ENCODE measurements at regions not wholly inside any gene's neighbourhood (a gene's known extent, or its start where the extent isn't known, plus 50 kb on each side); places are given as distances from the start of the nearest gene placed in this dataset.
A peak's percentile ranks its signal among the peaks of the same experiment; 100 is the strongest.

DNA sequence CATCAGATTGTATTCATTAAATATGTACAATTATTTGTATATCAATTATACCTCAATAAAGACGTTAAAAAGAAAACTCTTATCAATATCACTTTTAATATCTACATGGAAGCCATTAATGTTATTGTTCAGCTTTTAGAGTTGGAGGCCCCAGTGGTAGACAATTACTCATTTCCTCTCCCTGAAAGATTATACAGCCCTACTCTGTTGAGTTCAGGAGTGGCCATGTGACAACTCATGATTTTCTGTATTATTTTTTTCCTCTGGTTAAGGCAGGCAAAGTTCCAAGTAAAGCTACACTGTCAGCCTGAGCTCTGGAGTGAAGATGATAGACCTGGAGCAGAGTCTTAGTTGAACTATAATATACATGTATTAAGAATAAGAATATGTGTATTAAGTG, 247.9 kb upstream of the B3GALT2 start:
- intact Hi-C loops (cut with micrococcal nuclease) = no loop called here
- peak; percentile 73 for DNase-seq (ENCODE audit: low read depth, low spot score)

More for the DNA sequence above, 247.9 kb upstream of the B3GALT2 start:
- BruUV-seq (replicated peaks) = no TSS peak
- Histone ChIP-seq H3K27me3 (ENCODE audit: control insufficient read depth in 2 of 2, insufficient read depth in 2 of 2, low read length in 2 of 2) (no peaks in the 10 kb centered on the region), H3K27ac (ENCODE audit: insufficient read depth, low read depth, low read length) (no peak overlapping the region), H3K9me3 (replicated peaks; ENCODE audit: control insufficient read depth, insufficient read depth, low read length) (peaks cover 10% of the 10 kb centered on the region), H4K20me1 (replicated peaks; ENCODE audit: control insufficient read depth, extremely low read depth, insufficient read depth, low read length) (no peaks in the 10 kb centered on the region), H3K4me3 (replicated peaks in 1 of 3; ENCODE audit: insufficient read depth in 1 of 3, low read depth in 1 of 3, low read length in 3 of 3) (no peak overlapping the region), H3K9ac (replicated peaks; ENCODE audit: extremely low read depth, insufficient read depth, low read length) (no peak overlapping the region), H3K79me2 (ENCODE audit: control insufficient read depth, insufficient read depth, low read length) (no peaks in the 10 kb centered on the region), H3K4me1 (ENCODE audit: control insufficient read depth, extremely low read depth, insufficient read depth, low read length) (peaks cover 10% of the 10 kb centered on the region), H3K36me3 (ENCODE audit: control insufficient read depth in 2 of 2, extremely low read depth in 1 of 2, insufficient read depth in 2 of 2, low read length in 2 of 2) (no peaks in the 10 kb centered on the region), H3K4me2 (ENCODE audit: insufficient read depth, low read length) (no peak overlapping the region), H3K9me1 (replicated peaks; ENCODE audit: control insufficient read depth, extremely low read depth, insufficient read depth, low read length) (no peaks in the 10 kb centered on the region), H2AFZ (ENCODE audit: low read depth, low read length) (no peak overlapping the region)
- ChIA-PET CTCF (no interaction called here), POLR2A (no interaction called here)
- FAIRE-seq = peak; percentile 67
- dilution Hi-C loops (cut with MboI; ENCODE audit: extremely low pct_ligation_motif_present, low sequenced_read_pairs) = no loop called here
- TF ChIP-seq JUN (IDR thresholded peaks at IDR 0.05; ENCODE audit: borderline replicate concordance, insufficient read depth, insufficient read length, low read depth) = peak; percentile 31
- TF ChIP-seq EZH2 (IDR thresholded peaks at IDR 0.05; ENCODE audit: borderline replicate concordance, low read depth, low read length, severe bottlenecking) = no peak
- TF ChIP-seq MYC (IDR thresholded peaks at IDR 0.05; ENCODE audit: low read depth, low read length) = no peak
- peak; percentile 67 for TF ChIP-seq GATA2 (IDR thresholded peaks at IDR 0.05; ENCODE audit: insufficient read depth, insufficient read length, low read depth, low read length)
- TF ChIP-seq FOS (IDR thresholded peaks at IDR 0.05; ENCODE audit: borderline replicate concordance, insufficient read depth, low read length) = peak; percentile 40
- TF ChIP-seq, protein P1, sequence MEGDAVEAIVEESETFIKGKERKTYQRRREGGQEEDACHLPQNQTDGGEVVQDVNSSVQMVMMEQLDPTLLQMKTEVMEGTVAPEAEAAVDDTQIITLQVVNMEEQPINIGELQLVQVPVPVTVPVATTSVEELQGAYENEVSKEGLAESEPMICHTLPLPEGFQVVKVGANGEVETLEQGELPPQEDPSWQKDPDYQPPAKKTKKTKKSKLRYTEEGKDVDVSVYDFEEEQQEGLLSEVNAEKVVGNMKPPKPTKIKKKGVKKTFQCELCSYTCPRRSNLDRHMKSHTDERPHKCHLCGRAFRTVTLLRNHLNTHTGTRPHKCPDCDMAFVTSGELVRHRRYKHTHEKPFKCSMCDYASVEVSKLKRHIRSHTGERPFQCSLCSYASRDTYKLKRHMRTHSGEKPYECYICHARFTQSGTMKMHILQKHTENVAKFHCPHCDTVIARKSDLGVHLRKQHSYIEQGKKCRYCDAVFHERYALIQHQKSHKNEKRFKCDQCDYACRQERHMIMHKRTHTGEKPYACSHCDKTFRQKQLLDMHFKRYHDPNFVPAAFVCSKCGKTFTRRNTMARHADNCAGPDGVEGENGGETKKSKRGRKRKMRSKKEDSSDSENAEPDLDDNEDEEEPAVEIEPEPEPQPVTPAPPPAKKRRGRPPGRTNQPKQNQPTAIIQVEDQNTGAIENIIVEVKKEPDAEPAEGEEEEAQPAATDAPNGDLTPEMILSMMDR (IDR thresholded peaks at IDR 0.05; ENCODE audit: extremely low read depth in 1 of 2, insufficient read depth in 1 of 2, low read depth in 1 of 2, low read length in 2 of 2) = no peak
- TF ChIP-seq, protein P2, sequence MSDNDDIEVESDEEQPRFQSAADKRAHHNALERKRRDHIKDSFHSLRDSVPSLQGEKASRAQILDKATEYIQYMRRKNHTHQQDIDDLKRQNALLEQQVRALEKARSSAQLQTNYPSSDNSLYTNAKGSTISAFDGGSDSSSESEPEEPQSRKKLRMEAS (IDR thresholded peaks at IDR 0.05; ENCODE audit: insufficient read depth, insufficient read length) = no peak
- TF ChIP-seq POLR2AphosphoS5 (IDR thresholded peaks at IDR 0.05; ENCODE audit: insufficient read depth, low read depth, low read length) = no peak
- no peak for TF ChIP-seq POLR2A (IDR thresholded peaks at IDR 0.05; ENCODE audit: low read depth, low read length)
